Caco-2 (cell line): ENCODE measurements at regions not wholly inside any gene's neighbourhood (a gene's known extent, or its start where the extent isn't known, plus 50 kb on each side); places are given as distances from the start of the nearest gene placed in this dataset.

ENCODE experiments used
- BruUV-seq: library from RNA; stranded (reverse); fragments of 400-500 nt; replicated peaks from 2 replicates; lab custom pipeline; 2021; lab: Mats Ljungman, UMichigan
- CTCF ChIA-PET: fragments of 300-600 bp; sonication (Branson Sonifier 250); formaldehyde crosslinking; loops from one replicate; lab custom pipeline; 2022; ENCODE audit warnings: antibody characterized with exemption; lab: Charles Lee
- POLR2A ChIA-PET: fragments of 300-600 bp; sonication (Branson Sonifier 250); formaldehyde crosslinking; loops from one replicate; lab custom pipeline; 2022; ENCODE audit warnings: antibody characterized with exemption; lab: Charles Lee
- DNase-seq, 2 experiments: peaks; one replicate each; pipeline versions ENCODE4 v3.0.0 to v3.0.0-alpha.2; 2020 to 2022
- H3K27me3 ChIP-seq: replicated peaks from 2 replicates; pipeline ENCODE4 v1.6.0; 2011; ENCODE audit warnings: low read length; ENCODE audit not compliant: control insufficient read depth, insufficient read depth
- H3K36me3 ChIP-seq: 2 replicates; pipeline ENCODE4 v1.5.1; 2011; ENCODE audit warnings: low read length; ENCODE audit not compliant: control insufficient read depth, insufficient read depth
- H3K4me1 ChIP-seq: fragments of 250-450 bp; sonication (Bioruptor Pico); 2 replicates; pipeline ENCODE4 v1.5.1; 2020; ENCODE audit warnings: mild to moderate bottlenecking
- H3K4me3 ChIP-seq: 2 replicates; pipeline ENCODE4 v1.5.1; 2011; ENCODE audit warnings: low read depth, mild to moderate bottlenecking, control low read depth, low read length
- H3K9me3 ChIP-seq: fragments of 250-450 bp; sonication (Bioruptor Pico); 2 replicates; pipeline ENCODE4 v1.5.1; 2020; ENCODE audit warnings: mild to moderate bottlenecking, moderate library complexity
- H3K27ac Mint-ChIP-seq: one replicate; pipeline ENCODE4 v1.8.0; 2022; ENCODE audit warnings: mixed read lengths; ENCODE audit not compliant: unreplicated experiment
- H3K27me3 Mint-ChIP-seq: one replicate; pipeline ENCODE4 v1.8.0; 2022; ENCODE audit warnings: mixed read lengths; ENCODE audit not compliant: insufficient read depth, unreplicated experiment
- H3K36me3 Mint-ChIP-seq: one replicate; pipeline ENCODE4 v1.8.0; 2022; ENCODE audit warnings: mild to moderate bottlenecking, mixed read lengths; ENCODE audit not compliant: insufficient read depth, unreplicated experiment
- H3K4me1 Mint-ChIP-seq: one replicate; pipeline ENCODE4 v1.8.0; 2022; ENCODE audit warnings: low read depth, mixed read lengths; ENCODE audit not compliant: unreplicated experiment
- H3K4me3 Mint-ChIP-seq: one replicate; pipeline ENCODE4 v1.8.0; 2022; ENCODE audit warnings: mild to moderate bottlenecking, moderate library complexity, mixed read lengths; ENCODE audit not compliant: unreplicated experiment
- H3K9me3 Mint-ChIP-seq: one replicate; pipeline ENCODE4 v1.8.0; 2022; ENCODE audit warnings: mixed read lengths; ENCODE audit not compliant: unreplicated experiment
- intact Hi-C: fragments of 100-400 bp; cut with micrococcal nuclease; formaldehyde crosslinking; loops from one replicate; pipeline ENCODE4 v1.10.0; 2022; ENCODE audit not compliant: unreplicated experiment
- TF ChIP-seq, protein P1 (sequence below), 2 experiments: fragments of 200-600 bp in 1 of 2; IDR thresholded peaks; 1 replicate in 1 of 2; 2 replicates in 1 of 2; pipeline versions ENCODE4 v1.5.1 to v1.8.0; 2011 to 2022; ENCODE audit warnings: antibody characterized with exemption in 1 of 2, control low read depth in 1 of 2, inconsistent platforms in 1 of 2, low read depth in 1 of 2, low read length in 1 of 2, mild to moderate bottlenecking in 1 of 2, moderate library complexity in 1 of 2; ENCODE audit not compliant: insufficient read depth in 1 of 2, severe bottlenecking in 1 of 2, unreplicated experiment in 1 of 2

GRCh38 chr9:13478160-13478559, 198.7 kb upstream of the MPDZ start:
- TF ChIP-seq, protein P1, sequence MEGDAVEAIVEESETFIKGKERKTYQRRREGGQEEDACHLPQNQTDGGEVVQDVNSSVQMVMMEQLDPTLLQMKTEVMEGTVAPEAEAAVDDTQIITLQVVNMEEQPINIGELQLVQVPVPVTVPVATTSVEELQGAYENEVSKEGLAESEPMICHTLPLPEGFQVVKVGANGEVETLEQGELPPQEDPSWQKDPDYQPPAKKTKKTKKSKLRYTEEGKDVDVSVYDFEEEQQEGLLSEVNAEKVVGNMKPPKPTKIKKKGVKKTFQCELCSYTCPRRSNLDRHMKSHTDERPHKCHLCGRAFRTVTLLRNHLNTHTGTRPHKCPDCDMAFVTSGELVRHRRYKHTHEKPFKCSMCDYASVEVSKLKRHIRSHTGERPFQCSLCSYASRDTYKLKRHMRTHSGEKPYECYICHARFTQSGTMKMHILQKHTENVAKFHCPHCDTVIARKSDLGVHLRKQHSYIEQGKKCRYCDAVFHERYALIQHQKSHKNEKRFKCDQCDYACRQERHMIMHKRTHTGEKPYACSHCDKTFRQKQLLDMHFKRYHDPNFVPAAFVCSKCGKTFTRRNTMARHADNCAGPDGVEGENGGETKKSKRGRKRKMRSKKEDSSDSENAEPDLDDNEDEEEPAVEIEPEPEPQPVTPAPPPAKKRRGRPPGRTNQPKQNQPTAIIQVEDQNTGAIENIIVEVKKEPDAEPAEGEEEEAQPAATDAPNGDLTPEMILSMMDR (IDR thresholded peaks at IDR 0.05; ENCODE audit: insufficient read depth in 1 of 2, low read depth in 1 of 2, low read length in 1 of 2, severe bottlenecking in 1 of 2, unreplicated experiment in 1 of 2), result no peak
- intact Hi-C loops, result no loop called here
- POLR2A ChIA-PET, result no interaction called here
- H3K4me1 Mint-ChIP-seq, result no peaks in the 10 kb centered on the region
- no peaks in the 10 kb centered on the region for H3K4me1 ChIP-seq
- H3K27me3 ChIP-seq, result no peaks in the 10 kb centered on the region
- DNase-seq, result no peak
- no peak overlapping the region for H3K4me3 Mint-ChIP-seq
- no peak overlapping the region for H3K4me3 ChIP-seq
- H3K36me3 ChIP-seq, result no peaks in the 10 kb centered on the region
- no peaks in the 10 kb centered on the region for H3K27me3 Mint-ChIP-seq
- H3K9me3 Mint-ChIP-seq, result no peaks in the 10 kb centered on the region
- no peak overlapping the region for H3K27ac Mint-ChIP-seq
- BruUV-seq, result no TSS peak
- no peaks in the 10 kb centered on the region for H3K36me3 Mint-ChIP-seq
- H3K9me3 ChIP-seq, result no peaks in the 10 kb centered on the region
- CTCF ChIA-PET, result no interaction called here

DNA sequence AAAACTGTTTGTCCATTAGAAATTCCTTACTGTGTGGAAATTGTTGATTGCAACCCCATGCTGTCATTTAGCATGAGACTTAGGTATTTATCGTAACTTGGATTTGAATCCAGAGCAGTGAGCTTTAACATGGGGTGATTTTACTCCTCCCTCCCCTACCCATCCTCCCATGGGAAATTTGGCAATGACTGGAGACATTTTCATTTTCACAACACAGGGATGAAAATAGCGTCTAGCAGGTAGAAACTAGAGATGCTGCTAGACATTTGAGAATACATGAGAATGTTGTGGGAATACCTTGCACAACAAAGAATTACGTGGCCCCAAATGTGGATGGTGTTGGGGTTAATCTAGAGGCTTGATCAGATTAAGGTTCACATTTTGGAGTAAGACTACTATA, 191.3 kb upstream of the MPDZ start:
- CTCF ChIA-PET, result no interaction called here
- H3K4me3 Mint-ChIP-seq, result no peak overlapping the region

GRCh38 chr9:13467157-13467556, 187.7 kb upstream of the MPDZ start:
- H3K36me3 Mint-ChIP-seq, result no peaks in the 10 kb centered on the region
- Histone ChIP-seq H3K4me3 (no peak overlapping the region), H3K36me3 (no peaks in the 10 kb centered on the region), H3K4me1 (no peaks in the 10 kb centered on the region), H3K9me3 (no peaks in the 10 kb centered on the region), H3K27me3 (no peaks in the 10 kb centered on the region)
- H3K27ac Mint-ChIP-seq, result no peak overlapping the region
- no peak overlapping the region for H3K4me3 Mint-ChIP-seq
- ChIA-PET POLR2A (no interaction called here), CTCF (no interaction called here)
- intact Hi-C loops, result no loop called here
- DNase-seq, result no peak
- TF ChIP-seq, protein P1 (IDR thresholded peaks at IDR 0.05; ENCODE audit: insufficient read depth in 1 of 2, low read depth in 1 of 2, low read length in 1 of 2, severe bottlenecking in 1 of 2, unreplicated experiment in 1 of 2), result no peak
- H3K27me3 Mint-ChIP-seq, result no peaks in the 10 kb centered on the region
- H3K9me3 Mint-ChIP-seq, result no peaks in the 10 kb centered on the region
- no TSS peak for BruUV-seq
- no peaks in the 10 kb centered on the region for H3K4me1 Mint-ChIP-seq

More for the DNA sequence above, 191.3 kb upstream of the MPDZ start:
- no peaks in the 10 kb centered on the region for H3K4me1 ChIP-seq
- no TSS peak for BruUV-seq
- H3K27me3 ChIP-seq, result no peaks in the 10 kb centered on the region
- no peak overlapping the region for H3K4me3 ChIP-seq
- H3K36me3 Mint-ChIP-seq, result no peaks in the 10 kb centered on the region
- H3K4me1 Mint-ChIP-seq, result no peaks in the 10 kb centered on the region
- no peaks in the 10 kb centered on the region for H3K27me3 Mint-ChIP-seq
- POLR2A ChIA-PET, result no interaction called here
- intact Hi-C loops, result no loop called here
- no peaks in the 10 kb centered on the region for H3K9me3 Mint-ChIP-seq
- no peak overlapping the region for H3K27ac Mint-ChIP-seq
- DNase-seq, result no peak
- no peaks in the 10 kb centered on the region for H3K9me3 ChIP-seq
- TF ChIP-seq, protein P1 (IDR thresholded peaks at IDR 0.05; ENCODE audit: insufficient read depth in 1 of 2, low read depth in 1 of 2, low read length in 1 of 2, severe bottlenecking in 1 of 2, unreplicated experiment in 1 of 2), result no peak
- H3K36me3 ChIP-seq, result no peaks in the 10 kb centered on the region
